Skeletal muscle cell (primary cell): ENCODE measurements at regions not wholly inside any gene's neighbourhood (a gene's known extent, or its start where the extent isn't known, plus 50 kb on each side); places are given as distances from the start of the nearest gene placed in this dataset.

Source experiments
- DNase-seq: peaks from one replicate; pipeline ENCODE4 v3.0.0-alpha.2; 2010; ENCODE audit warnings: low read depth
- H3K4me3 ChIP-seq: 2 replicates; pipeline ENCODE4 v1.5.1; 2011; ENCODE audit warnings: low read depth, mild to moderate bottlenecking, control low read depth, low read length, moderate library complexity

- no peak overlapping the region for H3K4me3 ChIP-seq
- DNase-seq, result no peak
These were observed 226.9 kb downstream of the MN1 start for GRCh38 chr22:27574651-27575050.

GRCh38 chr22:27575348-27575747 lies 226.2 kb downstream of the MN1 start:
- DNase-seq, result no peak

GRCh38 chr22:27576413-27576812 lies 225.1 kb downstream of the MN1 start:
- no peak for DNase-seq

More at GRCh38 chr22:27575348-27575747, 226.2 kb downstream of the MN1 start:
- H3K4me3 ChIP-seq, result no peak overlapping the region

GRCh38 chr22:27576815-27577573 lies 224.6 kb downstream of the MN1 start:
- H3K4me3 ChIP-seq, result no peak overlapping the region
- peak; percentile 80 for DNase-seq

More at GRCh38 chr22:27576413-27576812, 225.1 kb downstream of the MN1 start:
- no peak overlapping the region for H3K4me3 ChIP-seq

GRCh38 chr22:27577574-27577969 lies 224.0 kb downstream of the MN1 start:
- H3K4me3 ChIP-seq, result no peak overlapping the region
- no peak for DNase-seq

GRCh38 chr22:27578937-27579617 lies 222.5 kb downstream of the MN1 start:
- no peak overlapping the region for H3K4me3 ChIP-seq
- DNase-seq, result no peak

GRCh38 chr22:27580311-27580897 lies 221.2 kb downstream of the MN1 start:
- no peak for DNase-seq
- H3K4me3 ChIP-seq, result no peak overlapping the region

GRCh38 chr22:27581236-27581635 lies 220.3 kb downstream of the MN1 start:
- no peak for DNase-seq

GRCh38 chr22:27581688-27582087 lies 219.9 kb downstream of the MN1 start:
- no peak for DNase-seq
- H3K4me3 ChIP-seq, result no peak overlapping the region

More at GRCh38 chr22:27581236-27581635, 220.3 kb downstream of the MN1 start:
- no peak overlapping the region for H3K4me3 ChIP-seq

GRCh38 chr22:27583856-27584255 lies 217.7 kb downstream of the MN1 start:
- H3K4me3 ChIP-seq, result no peak overlapping the region
- DNase-seq, result no peak

GRCh38 chr22:27585141-27585540 lies 216.4 kb downstream of the MN1 start:
- H3K4me3 ChIP-seq, result no peak overlapping the region
- no peak for DNase-seq

- DNase-seq, result no peak
- H3K4me3 ChIP-seq, result no peak overlapping the region
These were observed 213.3 kb downstream of the MN1 start for GRCh38 chr22:27588268-27588667.

- H3K4me3 ChIP-seq, result no peak overlapping the region
- no peak for DNase-seq
These were observed 212.6 kb downstream of the MN1 start for GRCh38 chr22:27588915-27589314.

- DNase-seq, result no peak
- H3K4me3 ChIP-seq, result no peak overlapping the region
These were observed 210.5 kb downstream of the MN1 start for GRCh38 chr22:27591060-27591459.

GRCh38 chr22:27593378-27593777 lies 208.2 kb downstream of the MN1 start:
- H3K4me3 ChIP-seq, result no peak overlapping the region
- no peak for DNase-seq

- no peak for DNase-seq
- no peak overlapping the region for H3K4me3 ChIP-seq
These were observed 207.5 kb downstream of the MN1 start for GRCh38 chr22:27594020-27594419.

- no peak for DNase-seq
- H3K4me3 ChIP-seq, result no peak overlapping the region
These were observed 207.0 kb downstream of the MN1 start for GRCh38 chr22:27594474-27595134.

GRCh38 chr22:27596133-27596870 lies 205.3 kb downstream of the MN1 start:
- no peak for DNase-seq
- H3K4me3 ChIP-seq, result no peak overlapping the region

- no peak overlapping the region for H3K4me3 ChIP-seq
- DNase-seq, result no peak
These were observed 203.7 kb downstream of the MN1 start for GRCh38 chr22:27597703-27598444.
